ENCODE measurements at regions not wholly inside any gene's neighbourhood (a gene's known extent, or its start where the extent isn't known, plus 50 kb on each side); places are given as distances from the start of the nearest gene placed in this dataset.

- no peak overlapping the region for H3K9ac ChIP-seq (ENCODE audit: insufficient read length, low read depth)
- DNase-seq (ENCODE audit: low read depth, low spot score): no peak
These were observed 143.6 kb upstream of the SERP2 start for GRCh38 chr13:44230071-44230470.

GRCh38 chr13:44230736-44231135 is 142.9 kb upstream of the SERP2 start:
- H3K36me3 ChIP-seq (ENCODE audit: insufficient read depth, insufficient read length, low read length): no peaks in the 10 kb centered on the region
- DNase-seq (ENCODE audit: low read depth, low spot score): no peak
- no peaks in the 10 kb centered on the region for H3K9me3 ChIP-seq (ENCODE audit: insufficient read depth, low read length)
- TF ChIP-seq SUZ12 (IDR thresholded peaks at IDR 0.05; ENCODE audit: extremely low read depth, insufficient read depth, insufficient read length) (no peak), YY1 (IDR thresholded peaks at IDR 0.05; ENCODE audit: insufficient read depth, insufficient read length) (no peak), ZNF274 (IDR thresholded peaks at IDR 0.05; ENCODE audit: low read depth, low read length) (no peak)
- no peak overlapping the region for H3K9ac ChIP-seq (ENCODE audit: insufficient read length, low read depth)
- H3K4me1 ChIP-seq (ENCODE audit: insufficient read depth, insufficient read length): no peaks in the 10 kb centered on the region
- no peak overlapping the region for H3K4me3 ChIP-seq (ENCODE audit: insufficient read length, low read depth)
- H3K27me3 ChIP-seq (ENCODE audit: insufficient read depth, insufficient read length): no peaks in the 10 kb centered on the region

More at GRCh38 chr13:44230071-44230470, 143.6 kb upstream of the SERP2 start:
- H3K36me3 ChIP-seq (ENCODE audit: insufficient read depth, insufficient read length, low read length): no peaks in the 10 kb centered on the region
- H3K4me1 ChIP-seq (ENCODE audit: insufficient read depth, insufficient read length): no peaks in the 10 kb centered on the region
- H3K27me3 ChIP-seq (ENCODE audit: insufficient read depth, insufficient read length): no peaks in the 10 kb centered on the region
- no peaks in the 10 kb centered on the region for H3K9me3 ChIP-seq (ENCODE audit: insufficient read depth, low read length)
- TF ChIP-seq ZNF274 (IDR thresholded peaks at IDR 0.05; ENCODE audit: low read depth, low read length) (no peak), SUZ12 (IDR thresholded peaks at IDR 0.05; ENCODE audit: extremely low read depth, insufficient read depth, insufficient read length) (no peak), YY1 (IDR thresholded peaks at IDR 0.05; ENCODE audit: insufficient read depth, insufficient read length) (no peak)
- H3K4me3 ChIP-seq (ENCODE audit: insufficient read length, low read depth): no peak overlapping the region

GRCh38 chr13:44231786-44232516 is 141.7 kb upstream of the SERP2 start:
- H3K27me3 ChIP-seq (ENCODE audit: insufficient read depth, insufficient read length): no peaks in the 10 kb centered on the region
- no peaks in the 10 kb centered on the region for H3K36me3 ChIP-seq (ENCODE audit: insufficient read depth, insufficient read length, low read length)
- peak; percentile 88 for DNase-seq (ENCODE audit: low read depth, low spot score)
- H3K9me3 ChIP-seq (ENCODE audit: insufficient read depth, low read length): no peaks in the 10 kb centered on the region
- TF ChIP-seq SUZ12 (IDR thresholded peaks at IDR 0.05; ENCODE audit: extremely low read depth, insufficient read depth, insufficient read length) (no peak), YY1 (IDR thresholded peaks at IDR 0.05; ENCODE audit: insufficient read depth, insufficient read length) (no peak), ZNF274 (IDR thresholded peaks at IDR 0.05; ENCODE audit: low read depth, low read length) (no peak)
- no peaks in the 10 kb centered on the region for H3K4me1 ChIP-seq (ENCODE audit: insufficient read depth, insufficient read length)
- H3K9ac ChIP-seq (ENCODE audit: insufficient read length, low read depth): peak overlapping the region; percentile 2
- H3K4me3 ChIP-seq (ENCODE audit: insufficient read length, low read depth): no peak overlapping the region

GRCh38 chr13:44232774-44233173 is 140.8 kb upstream of the SERP2 start:
- TF ChIP-seq SUZ12 (IDR thresholded peaks at IDR 0.05; ENCODE audit: extremely low read depth, insufficient read depth, insufficient read length) (no peak), YY1 (IDR thresholded peaks at IDR 0.05; ENCODE audit: insufficient read depth, insufficient read length) (no peak), ZNF274 (IDR thresholded peaks at IDR 0.05; ENCODE audit: low read depth, low read length) (no peak)
- Histone ChIP-seq H3K4me1 (ENCODE audit: insufficient read depth, insufficient read length) (no peaks in the 10 kb centered on the region), H3K9ac (ENCODE audit: insufficient read length, low read depth) (no peak overlapping the region), H3K4me3 (ENCODE audit: insufficient read length, low read depth) (no peak overlapping the region), H3K27me3 (ENCODE audit: insufficient read depth, insufficient read length) (no peaks in the 10 kb centered on the region), H3K36me3 (ENCODE audit: insufficient read depth, insufficient read length, low read length) (no peaks in the 10 kb centered on the region), H3K9me3 (ENCODE audit: insufficient read depth, low read length) (no peaks in the 10 kb centered on the region)
- DNase-seq (ENCODE audit: low read depth, low spot score): no peak

GRCh38 chr13:44234566-44234965 is 139.1 kb upstream of the SERP2 start:
- no peaks in the 10 kb centered on the region for H3K9me3 ChIP-seq (ENCODE audit: insufficient read depth, low read length)
- TF ChIP-seq ZNF274 (IDR thresholded peaks at IDR 0.05; ENCODE audit: low read depth, low read length) (no peak), YY1 (IDR thresholded peaks at IDR 0.05; ENCODE audit: insufficient read depth, insufficient read length) (no peak), SUZ12 (IDR thresholded peaks at IDR 0.05; ENCODE audit: extremely low read depth, insufficient read depth, insufficient read length) (no peak)
- H3K4me3 ChIP-seq (ENCODE audit: insufficient read length, low read depth): no peak overlapping the region
- H3K27me3 ChIP-seq (ENCODE audit: insufficient read depth, insufficient read length): no peaks in the 10 kb centered on the region
- H3K4me1 ChIP-seq (ENCODE audit: insufficient read depth, insufficient read length): no peaks in the 10 kb centered on the region
- H3K36me3 ChIP-seq (ENCODE audit: insufficient read depth, insufficient read length, low read length): no peaks in the 10 kb centered on the region
- DNase-seq (ENCODE audit: low read depth, low spot score): no peak
- H3K9ac ChIP-seq (ENCODE audit: insufficient read length, low read depth): no peak overlapping the region

- H3K9me3 ChIP-seq (ENCODE audit: insufficient read depth, low read length): no peaks in the 10 kb centered on the region
- no peak overlapping the region for H3K4me3 ChIP-seq (ENCODE audit: insufficient read length, low read depth)
- no peaks in the 10 kb centered on the region for H3K4me1 ChIP-seq (ENCODE audit: insufficient read depth, insufficient read length)
- TF ChIP-seq ZNF274 (IDR thresholded peaks at IDR 0.05; ENCODE audit: low read depth, low read length) (no peak), YY1 (IDR thresholded peaks at IDR 0.05; ENCODE audit: insufficient read depth, insufficient read length) (no peak), SUZ12 (IDR thresholded peaks at IDR 0.05; ENCODE audit: extremely low read depth, insufficient read depth, insufficient read length) (no peak)
- H3K27me3 ChIP-seq (ENCODE audit: insufficient read depth, insufficient read length): no peaks in the 10 kb centered on the region
- H3K9ac ChIP-seq (ENCODE audit: insufficient read length, low read depth): no peak overlapping the region
- no peak for DNase-seq (ENCODE audit: low read depth, low spot score)
- H3K36me3 ChIP-seq (ENCODE audit: insufficient read depth, insufficient read length, low read length): no peaks in the 10 kb centered on the region
These were observed 137.3 kb upstream of the SERP2 start for GRCh38 chr13:44236370-44236769.

- Histone ChIP-seq H3K36me3 (ENCODE audit: insufficient read depth, insufficient read length, low read length) (no peaks in the 10 kb centered on the region), H3K9ac (ENCODE audit: insufficient read length, low read depth) (no peak overlapping the region), H3K4me3 (ENCODE audit: insufficient read length, low read depth) (no peak overlapping the region), H3K4me1 (ENCODE audit: insufficient read depth, insufficient read length) (no peaks in the 10 kb centered on the region), H3K9me3 (ENCODE audit: insufficient read depth, low read length) (no peaks in the 10 kb centered on the region), H3K27me3 (ENCODE audit: insufficient read depth, insufficient read length) (no peaks in the 10 kb centered on the region)
- no peak for DNase-seq (ENCODE audit: low read depth, low spot score)
- TF ChIP-seq SUZ12 (IDR thresholded peaks at IDR 0.05; ENCODE audit: extremely low read depth, insufficient read depth, insufficient read length) (no peak), YY1 (IDR thresholded peaks at IDR 0.05; ENCODE audit: insufficient read depth, insufficient read length) (no peak), ZNF274 (IDR thresholded peaks at IDR 0.05; ENCODE audit: low read depth, low read length) (no peak)
These were observed 136.8 kb upstream of the SERP2 start for GRCh38 chr13:44236801-44237207.
